ENCODE measurements at regions not wholly inside any gene's neighbourhood (a gene's known extent, or its start where the extent isn't known, plus 50 kb on each side); places are given as distances from the start of the nearest gene placed in this dataset.
"Not testable (repeated sequence)": the region's sequence is repeated elsewhere in the genome, so short reads cannot be mapped to it uniquely, and the experiment has no call there.

DNA sequence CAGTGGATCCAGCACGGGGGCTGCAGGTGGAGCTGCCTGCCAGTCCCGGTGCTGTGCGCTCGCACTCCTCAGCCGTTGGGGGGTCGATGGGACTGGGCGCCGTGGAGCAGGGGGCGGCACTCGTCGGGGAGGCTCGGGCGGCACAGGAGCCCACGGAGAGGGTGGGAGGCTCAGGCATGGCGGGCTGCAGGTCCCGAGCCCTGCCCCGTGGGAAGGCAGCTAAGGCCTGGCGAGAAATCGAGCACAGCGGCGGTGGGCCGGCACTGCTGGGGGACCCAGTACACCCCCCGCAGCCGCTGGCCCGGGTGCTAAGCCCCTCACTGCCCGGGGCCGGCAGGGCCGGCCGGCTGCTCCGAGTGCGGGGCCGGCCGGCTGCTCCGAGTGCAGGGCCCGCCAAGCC is 52.3 kb upstream of the MARK1 start:
- FAIRE-seq: not testable (repeated sequence)

DNA sequence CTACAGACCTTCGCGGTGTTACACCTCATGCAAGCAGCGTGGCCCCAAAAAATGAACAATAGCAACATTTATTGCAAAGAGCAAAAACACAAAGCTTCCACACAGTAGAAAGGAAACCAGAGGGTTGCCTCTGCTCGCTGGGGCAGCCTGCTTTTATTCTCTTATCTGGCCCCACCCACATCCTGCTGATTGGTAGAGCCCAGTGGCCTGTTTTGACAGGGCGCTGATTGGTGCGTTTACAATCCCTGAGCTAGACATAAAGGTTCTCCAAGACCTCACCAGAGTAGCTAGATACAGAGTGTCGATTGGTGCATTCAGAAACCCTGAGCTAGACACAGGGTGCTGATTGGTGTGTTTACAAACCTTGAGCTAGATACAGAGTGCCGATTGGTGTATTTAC is 52.8 kb upstream of the MARK1 start:
- FAIRE-seq: not testable (repeated sequence)

DNA sequence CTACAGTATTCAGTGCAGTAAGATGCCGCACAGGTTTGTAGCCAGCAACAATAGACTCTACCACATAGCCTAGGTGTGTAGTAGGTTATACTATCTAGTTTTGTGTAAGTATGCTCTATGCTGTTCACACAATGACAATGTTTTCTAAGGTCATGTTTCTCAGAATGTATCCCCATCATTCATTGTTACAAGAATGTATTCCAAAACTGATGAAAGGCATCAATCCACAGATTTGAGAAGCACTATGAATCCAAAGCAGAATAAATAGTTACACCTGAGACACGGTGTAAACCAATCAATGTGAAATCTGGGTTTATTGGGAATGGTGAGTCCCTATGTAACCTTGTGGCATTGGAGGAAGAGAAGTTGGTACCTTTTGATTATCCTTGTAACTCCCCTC is 54.5 kb upstream of the MARK1 start:
- no peak for FAIRE-seq

DNA sequence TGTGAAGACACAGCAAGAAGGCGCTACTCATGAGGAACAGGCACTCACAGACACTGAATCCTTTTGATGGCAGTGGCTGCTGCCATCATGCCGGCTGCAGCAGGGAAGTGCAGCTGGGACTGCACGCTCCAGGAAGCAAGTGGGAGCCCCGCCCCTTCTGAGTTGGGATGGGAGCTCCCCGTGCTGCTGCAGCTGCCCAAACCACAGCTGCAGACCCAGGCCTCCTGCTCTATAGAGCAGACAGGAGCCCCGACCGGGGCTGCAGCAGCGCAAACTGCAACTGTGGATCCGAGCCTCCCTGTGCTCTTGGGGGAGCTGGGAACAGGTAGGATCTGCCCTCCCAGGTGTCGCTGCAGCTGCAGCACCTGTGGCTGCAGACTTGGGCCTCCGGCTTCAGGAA is 65.2 kb upstream of the MARK1 start:
- FAIRE-seq: no peak

DNA sequence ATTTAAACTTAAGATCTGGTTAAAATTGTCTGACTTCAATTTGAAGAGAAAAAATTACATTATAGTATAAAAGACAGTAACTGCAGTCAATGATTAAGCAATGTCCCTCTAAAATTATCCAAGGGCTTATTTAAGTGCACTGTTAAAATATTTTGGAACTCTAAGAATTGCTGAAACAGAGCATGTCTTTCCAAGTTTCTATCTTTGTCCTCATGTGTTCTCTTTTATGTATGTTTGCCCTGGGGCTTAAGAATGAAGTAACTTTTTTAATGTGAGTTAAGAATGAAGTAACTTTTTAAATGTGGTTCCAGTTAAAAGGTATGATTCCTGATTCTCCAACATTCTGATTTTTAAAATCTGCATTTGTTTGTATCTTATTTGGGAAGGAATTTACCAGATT is 69.0 kb upstream of the MARK1 start:
- FAIRE-seq: no peak

DNA sequence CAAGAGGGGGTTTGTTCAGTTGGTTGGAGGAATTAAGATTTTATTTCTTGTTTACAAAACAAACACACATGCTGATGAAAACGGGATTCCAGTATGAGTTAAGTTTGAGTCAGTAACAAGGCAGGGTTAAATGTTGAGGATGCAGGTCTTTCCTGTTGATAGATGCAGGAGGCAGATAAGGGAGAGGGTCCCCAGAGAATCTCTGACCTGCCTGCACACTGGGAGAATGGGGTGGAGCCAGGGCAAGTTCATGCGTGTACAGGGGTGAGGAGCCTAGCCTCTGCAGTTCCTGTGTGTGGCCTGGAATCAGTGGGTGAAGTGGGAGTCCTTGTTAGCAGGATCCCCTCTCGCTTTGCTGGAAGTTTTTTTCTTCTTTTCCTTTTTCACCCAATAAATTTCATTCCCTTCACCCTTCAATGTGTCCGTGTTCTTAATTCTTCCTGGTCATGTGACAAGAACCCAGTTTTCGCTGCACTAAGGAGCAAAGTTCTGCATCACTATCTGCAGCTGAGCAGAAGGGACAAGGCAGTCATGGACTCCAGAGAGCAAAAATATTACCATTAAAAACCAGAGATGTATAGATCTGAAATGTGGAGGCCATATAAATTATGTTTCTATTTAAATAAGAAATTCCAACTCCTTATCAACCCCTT is 69.9 kb upstream of the MARK1 start:
- no peak for FAIRE-seq

DNA sequence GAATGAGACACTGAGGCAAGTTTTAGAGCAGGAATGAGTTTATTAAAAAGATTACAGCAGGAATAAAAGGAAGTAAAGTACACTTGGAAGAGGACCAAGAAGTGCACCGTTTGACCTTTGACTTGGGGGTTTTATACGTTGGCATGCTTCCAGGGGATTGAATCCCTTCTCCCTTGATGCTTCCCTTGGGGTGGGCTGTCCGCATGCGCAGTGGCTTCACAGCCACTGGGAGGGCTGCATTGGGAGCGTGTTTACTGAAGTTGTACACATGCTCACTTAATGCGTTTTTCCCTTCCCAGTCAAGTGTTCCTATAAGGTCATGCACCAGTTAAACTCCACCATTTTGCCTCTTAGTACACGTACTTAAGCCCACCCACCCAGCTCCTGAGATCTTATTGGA is 72.4 kb upstream of the MARK1 start:
- FAIRE-seq: no peak

DNA sequence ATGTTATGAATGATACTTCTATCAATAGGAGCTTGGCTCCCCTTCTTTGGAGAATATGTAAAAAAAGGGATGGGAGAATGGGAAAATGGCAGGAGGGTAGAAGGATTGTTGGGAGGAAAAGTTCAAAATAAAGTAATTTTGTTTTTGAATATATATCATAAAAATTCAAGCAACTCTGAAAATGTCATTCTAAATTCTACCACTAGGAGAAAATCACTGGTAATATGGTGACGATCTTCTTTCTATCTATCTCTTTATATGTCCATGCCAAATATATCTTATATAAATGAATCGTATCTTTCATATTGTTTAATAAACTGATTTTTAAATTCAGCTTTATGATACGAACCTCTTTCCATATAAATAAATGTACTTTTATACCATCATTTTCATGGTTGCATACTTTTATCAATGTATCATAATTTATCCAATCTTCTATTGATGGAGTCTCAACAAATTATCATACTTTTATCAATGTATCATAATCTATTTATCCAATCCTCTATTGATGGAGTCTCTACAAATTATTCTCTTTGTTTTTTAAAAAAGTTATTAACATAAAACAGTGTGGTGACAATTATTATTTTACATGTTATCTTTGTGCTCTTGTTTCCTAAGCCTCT is 73.7 kb upstream of the MARK1 start:
- FAIRE-seq: peak; percentile 27

DNA sequence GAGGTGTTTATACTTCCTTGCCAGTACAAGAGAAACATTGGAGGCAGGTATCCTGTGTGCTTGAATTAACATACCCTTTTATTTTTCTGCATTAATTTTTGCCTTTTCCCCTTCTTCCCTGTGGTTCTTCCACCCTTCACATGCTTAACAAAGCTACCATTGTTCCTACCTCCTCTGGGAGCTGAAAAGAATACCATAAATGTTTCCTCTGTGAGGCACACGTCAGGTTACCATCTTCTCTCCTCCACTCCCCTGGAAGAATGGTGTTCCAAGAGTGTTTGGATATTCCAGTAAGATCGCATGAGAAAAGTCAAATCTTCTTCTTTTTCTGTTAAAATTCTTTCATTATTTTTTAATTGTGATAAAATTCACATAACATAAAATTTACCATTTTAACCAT is 74.6 kb upstream of the MARK1 start:
- no peak for FAIRE-seq

DNA sequence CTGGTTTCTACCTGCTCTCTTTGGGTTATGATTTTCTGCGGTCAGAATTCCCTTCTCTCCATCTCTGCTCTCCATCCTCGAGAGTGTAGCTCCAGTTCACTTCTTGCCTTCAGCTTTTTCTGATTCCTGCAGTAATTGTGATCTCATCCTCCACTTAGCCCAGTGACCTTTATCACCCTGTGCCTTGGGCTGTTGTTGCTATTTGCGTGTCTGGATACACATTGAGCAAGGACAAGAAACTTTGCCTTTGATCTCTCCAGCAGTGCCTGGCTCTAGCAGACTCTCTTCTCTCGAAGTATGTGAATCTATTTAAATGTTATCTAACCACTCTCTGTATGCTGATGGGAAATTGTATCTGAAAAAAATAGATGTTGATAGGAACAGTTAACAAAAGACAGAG is 76.4 kb upstream of the MARK1 start:
- FAIRE-seq: no peak

DNA sequence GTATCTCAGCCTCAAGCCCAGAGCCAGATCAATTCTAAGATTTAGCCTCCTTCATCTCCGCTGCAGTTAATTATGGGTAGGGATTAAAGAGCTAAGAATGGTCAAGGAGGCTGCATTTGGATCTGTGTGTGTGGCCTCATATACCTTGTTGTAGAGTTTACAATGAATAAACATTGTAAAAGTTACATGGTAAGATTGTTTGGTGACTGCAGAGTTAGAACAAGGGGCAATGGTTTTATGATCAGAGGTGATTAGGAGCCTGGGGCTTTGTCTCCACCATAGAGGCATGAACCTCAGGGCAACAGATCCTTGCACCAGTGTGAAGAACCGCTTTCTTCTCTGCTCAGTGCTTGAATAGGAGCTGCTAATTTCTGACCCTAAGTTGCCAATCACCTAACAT is 77.0 kb upstream of the MARK1 start:
- FAIRE-seq: no peak

DNA sequence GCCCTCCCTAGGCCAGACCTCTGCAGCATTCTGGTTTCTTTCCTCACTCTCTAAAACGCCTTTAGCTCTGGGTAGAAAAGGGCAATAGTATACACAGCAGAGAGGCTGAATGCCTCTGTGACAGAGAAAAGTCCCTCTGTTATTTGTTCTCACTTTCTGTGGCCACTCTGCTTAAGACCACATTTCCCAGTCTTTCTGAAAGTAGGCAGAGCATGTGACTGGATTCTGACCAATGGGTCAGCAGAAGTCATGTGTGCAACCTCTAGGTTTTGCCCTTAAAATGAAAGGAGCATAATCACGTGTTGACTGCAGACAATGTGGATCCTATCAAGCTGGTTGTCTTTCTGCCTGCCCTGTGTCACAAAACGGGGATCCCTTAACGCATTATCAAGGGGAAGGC is 79.7 kb upstream of the MARK1 start:
- no peak for FAIRE-seq

DNA sequence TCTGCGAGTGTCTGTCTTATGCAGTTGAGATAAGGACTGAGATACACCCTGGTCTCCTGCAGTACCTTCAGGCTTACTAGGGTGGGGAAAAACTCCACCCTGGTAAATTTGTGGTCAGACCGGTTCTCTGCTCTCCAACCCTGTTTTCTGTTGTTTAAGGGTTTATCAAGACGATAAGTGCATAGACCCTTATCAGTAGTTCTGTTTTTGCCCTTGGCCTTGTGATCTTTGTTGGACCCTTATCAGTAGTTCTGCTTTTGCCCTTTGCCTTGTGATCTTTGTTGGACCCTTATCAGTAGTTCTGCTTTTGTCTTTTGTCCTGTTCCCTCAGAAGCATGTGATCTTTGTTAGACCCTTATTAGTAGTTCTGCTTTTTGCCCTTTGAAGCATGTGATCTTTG is 83.3 kb upstream of the MARK1 start:
- FAIRE-seq: not testable (repeated sequence)

DNA sequence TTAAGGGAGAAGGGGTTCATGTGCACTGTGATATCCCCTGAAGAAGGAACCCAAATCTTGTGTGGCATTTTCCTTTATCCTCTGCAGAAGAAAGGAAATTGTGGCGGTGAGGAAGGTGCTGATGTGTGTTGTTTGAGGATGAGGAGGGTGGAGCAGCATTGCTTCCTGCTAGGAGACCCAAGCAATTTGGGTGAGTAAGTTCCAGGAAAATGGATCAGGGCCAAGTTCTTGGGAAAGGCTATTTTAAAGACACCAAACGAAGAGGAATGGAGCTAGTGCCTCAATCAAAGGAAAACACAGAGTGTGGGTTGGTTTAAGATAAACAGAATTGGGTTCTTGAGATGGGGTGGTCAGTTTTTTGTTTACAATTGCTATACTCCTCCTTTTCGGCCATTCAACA is 86.7 kb upstream of the MARK1 start:
- no peak for FAIRE-seq

DNA sequence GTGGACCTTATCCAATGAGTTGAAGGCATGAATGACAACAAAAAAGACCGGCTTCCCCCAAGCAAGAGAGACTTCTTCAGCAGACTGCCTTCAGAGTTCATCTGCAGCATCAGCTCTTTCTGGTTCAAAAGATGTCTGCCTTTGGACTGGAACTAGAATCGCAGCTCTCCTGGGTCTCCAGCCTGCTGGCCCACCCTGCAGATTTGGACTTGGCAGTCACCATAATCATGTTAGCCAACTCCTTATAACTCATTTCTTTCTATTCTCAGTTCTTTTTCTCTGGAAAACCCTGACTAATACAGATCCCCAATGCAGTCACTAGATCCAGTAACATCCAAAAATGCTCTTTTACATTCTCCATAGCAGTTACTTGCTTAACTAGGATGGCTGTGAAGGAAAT is 89.2 kb upstream of the MARK1 start:
- FAIRE-seq: no peak

DNA sequence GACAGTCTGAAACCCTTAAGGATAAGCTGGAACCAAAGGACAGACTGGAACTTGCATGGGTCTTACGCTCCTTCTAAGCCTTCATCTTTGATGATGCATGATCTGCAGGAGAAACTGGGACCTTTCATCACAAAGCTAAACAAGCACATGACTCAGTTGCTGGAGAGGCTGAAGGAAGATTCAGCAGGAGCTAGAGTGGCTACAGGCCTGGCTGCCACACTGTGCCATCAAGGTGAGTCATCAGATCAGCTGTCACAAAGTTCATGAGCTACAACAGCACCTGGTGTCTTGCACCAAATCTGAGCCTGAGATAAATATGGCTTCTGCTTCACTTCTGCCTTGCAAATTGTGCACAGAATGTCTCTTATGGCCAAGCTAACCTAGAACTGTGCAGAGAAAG is 95.5 kb upstream of the MARK1 start:
- no peak for FAIRE-seq

DNA sequence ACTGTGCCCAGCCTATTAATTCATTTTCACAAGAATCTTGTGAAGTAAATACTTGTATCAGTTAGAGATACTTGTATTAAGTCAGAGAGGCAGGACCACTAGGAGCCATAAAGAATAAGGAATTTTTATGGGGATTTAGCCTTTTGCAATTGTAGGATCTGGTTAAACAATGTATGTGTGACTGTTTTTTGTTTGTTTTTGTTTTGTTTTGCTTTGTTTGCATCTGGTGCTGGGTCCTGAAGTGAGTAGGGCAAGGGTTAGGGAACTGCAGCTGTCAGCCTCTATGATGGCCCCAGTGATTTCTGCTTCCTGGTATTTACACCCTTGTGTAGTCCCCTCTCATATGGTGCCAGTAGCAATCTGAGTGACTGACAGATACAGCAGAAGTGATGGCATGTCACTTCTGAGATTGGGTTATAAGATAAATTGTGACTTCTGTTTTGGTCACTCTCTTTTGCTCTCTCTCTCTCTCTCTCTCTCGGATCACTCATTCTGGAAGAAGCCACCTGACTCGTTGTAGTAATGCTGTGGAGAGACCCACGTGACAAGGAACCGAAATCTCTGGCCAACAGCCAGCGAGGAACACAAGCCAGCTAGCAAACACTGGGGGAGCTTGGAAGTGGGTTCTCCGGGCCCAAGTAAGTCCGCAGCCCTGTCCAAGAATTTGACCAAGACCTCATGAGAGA is 96.2 kb upstream of the MARK1 start:
- FAIRE-seq: no peak

DNA sequence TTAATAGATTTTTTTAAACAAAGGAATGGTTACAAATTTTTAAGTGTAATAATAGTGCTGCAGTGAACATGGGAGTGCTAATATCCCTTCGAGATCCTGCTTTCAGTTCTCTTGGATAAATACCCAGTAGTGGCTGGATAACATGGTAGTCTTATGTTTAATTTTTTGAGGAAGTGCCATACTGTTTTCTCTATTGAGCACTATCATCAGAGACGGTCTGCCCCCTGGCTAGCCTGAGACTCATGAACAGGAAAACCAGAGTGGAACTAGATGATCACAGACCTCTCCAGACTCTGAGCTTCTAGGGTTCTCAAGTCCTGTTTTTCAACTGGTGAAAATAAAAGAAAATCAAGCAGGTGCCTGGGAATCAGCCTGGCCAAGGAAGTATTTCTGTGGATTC is 97.3 kb upstream of the MARK1 start:
- FAIRE-seq: no peak

DNA sequence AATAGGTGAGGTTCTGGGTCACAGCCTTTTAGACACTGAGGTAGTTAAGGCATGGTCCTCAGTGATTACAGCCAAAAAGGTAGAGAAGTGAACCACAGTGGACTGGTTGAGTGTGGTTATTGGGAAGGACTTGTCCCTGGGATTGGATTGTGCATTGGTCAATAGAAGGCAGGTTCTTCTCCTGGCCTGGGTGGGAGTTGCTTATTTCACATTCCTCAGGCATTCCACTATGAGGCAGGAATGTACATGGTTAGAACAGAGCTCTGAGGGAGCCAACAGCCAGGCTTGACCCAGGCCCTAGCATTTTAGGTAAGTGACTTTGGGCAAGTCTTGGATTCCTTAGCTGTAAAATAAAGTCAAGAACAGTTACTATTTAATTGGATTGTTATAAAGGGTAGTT is 97.9 kb upstream of the MARK1 start:
- no peak for FAIRE-seq

DNA sequence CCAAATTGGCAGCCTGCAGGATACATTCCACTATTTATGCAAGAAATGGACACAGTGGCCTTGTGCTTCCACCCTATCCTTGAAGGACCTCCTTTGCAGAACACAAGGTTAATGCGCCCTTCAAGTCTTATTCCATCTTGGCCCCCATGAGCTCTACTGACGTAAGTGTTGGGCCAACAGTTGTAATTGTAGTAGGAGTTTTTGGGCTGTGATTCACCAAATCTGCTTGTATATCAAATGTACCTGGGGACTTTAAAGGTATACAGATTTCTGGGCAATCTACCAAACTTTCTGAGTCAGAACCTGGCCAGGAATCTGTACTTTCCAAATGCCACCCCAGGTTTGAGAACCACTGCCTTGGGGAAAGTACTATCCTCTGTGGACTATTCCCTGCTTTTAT is 100.9 kb upstream of the MARK1 start:
- no peak for FAIRE-seq

DNA sequence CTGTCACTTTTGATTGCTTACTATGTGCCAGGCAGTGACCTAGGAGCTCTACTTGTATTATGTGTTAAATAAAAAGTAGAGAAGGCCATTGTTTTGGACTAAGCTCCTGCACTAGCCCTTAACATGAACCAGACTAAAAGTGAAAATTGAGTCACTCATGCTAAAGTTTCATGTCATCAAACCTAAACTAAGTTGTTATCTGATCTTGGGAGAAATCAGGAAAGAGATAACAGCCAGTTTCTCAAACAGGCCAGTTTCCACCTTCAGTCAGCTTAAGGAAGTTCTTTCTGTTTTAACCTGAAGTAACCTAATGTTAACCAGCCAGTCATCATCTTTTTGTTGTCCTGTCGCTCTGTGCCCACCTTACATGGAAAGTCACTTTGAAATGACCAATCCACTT is 102.1 kb upstream of the MARK1 start:
- FAIRE-seq: no peak

DNA sequence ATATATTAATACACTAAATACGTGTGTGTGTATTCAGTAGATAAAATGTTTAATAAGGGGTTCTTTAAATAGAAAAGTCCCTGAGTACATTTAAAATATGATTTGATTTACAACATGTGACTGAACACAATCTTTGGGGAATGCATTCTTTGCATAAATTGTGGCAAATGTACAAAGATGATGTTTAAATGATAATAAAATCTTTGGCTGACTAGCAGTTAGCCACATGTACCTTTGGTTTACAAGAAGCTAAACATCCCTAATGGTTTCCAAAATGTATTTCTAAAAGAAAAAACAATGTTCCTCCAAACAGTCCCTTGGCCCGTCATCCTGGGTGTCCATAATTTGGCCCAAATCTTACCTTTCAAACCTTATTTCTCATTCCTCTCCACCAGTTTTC is 106.4 kb upstream of the MARK1 start:
- FAIRE-seq: no peak

DNA sequence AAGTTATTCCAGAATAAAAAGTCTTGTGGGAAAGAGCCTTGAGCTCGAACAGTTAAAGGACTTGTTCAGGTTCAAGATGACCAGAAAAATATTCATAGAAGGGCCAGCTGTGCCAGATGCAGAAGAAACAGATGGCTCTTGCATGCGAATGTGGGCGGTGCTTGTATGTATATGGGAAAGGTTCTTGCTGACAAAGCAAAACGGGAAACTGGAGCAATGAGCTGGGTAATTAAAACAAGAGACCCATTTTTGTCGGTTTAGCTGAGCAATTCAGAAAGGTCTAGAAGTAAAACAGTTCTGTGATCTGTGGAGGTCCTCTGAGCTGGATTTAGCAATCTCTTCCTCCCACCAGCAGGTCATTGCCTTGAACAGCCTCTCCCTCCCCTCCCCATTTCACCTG is 107.2 kb upstream of the MARK1 start:
- FAIRE-seq: no peak

DNA sequence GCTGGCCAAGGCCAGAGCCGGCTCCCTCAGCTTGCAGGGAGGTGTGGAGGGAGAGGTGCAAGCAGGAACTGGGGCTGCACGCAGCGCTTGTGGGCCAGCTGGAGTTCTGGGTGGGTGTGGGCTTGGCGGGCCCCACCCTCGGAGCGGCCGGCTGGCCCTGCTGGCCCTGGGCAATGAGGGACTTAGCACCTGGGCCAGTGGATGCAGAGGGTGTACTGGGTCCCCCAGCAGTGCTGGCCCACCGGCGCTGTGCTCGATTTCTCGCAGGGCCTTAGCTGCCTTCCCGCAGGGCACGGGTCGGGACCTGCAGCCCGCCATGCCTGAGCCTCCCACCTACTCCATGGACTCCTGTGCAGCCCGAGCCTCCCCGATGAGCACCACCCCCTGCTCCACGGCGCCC is 115.6 kb upstream of the MARK1 start:
- not testable (repeated sequence) for FAIRE-seq

DNA sequence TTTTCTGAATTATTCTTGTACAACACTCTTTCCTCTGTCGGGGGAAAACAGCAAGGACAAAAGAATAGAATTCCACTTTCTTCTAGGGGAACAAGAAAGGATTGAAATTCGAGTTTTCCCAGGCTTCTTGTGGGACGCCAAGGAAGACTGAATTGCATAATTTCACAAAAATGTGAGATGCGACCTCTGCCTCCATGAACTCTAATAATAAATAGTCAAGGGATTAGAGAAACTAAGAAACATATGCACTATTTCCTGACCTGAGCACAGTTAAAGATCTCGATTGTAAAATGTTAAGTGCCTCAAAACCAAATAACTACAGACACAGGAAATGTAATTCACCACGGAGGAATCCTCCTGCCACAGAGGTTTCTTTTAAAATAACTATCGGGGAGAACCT is 117.3 kb upstream of the MARK1 start:
- FAIRE-seq: no peak

Data from islet of Langerhans (tissue), 1 donor.